GM12878 (cell line): ENCODE measurements at regions not wholly inside any gene's neighbourhood (a gene's known extent, or its start where the extent isn't known, plus 50 kb on each side); places are given as distances from the start of the nearest gene placed in this dataset.

Experiments
- ATAC-seq: fragments of 200-7000 bp; cut with Tn5 transposase; 3 replicates; pipeline ENCODE4 v1.9.1; 2020; ENCODE audit warnings: mild to moderate bottlenecking, moderate library complexity
- BruUV-seq: library from RNA; stranded (reverse); fragments of 400-500 nt; replicated peaks from 2 replicates; lab custom pipeline; 2021; lab: Mats Ljungman, UMichigan
- CTCF ChIA-PET: fragments of 300-600 bp; sonication (Branson Sonifier 250); formaldehyde crosslinking; extraction: SDS; loops from one replicate; lab custom pipeline; 2021; ENCODE audit warnings: inconsistent platforms; lab: Yijun Ruan, JAX
- POLR2A ChIA-PET: fragments of 350-600 bp; formaldehyde crosslinking; extraction: SDS; loops from one replicate; lab custom pipeline; 2021; ENCODE audit warnings: inconsistent platforms; lab: Charles Lee
- RAD21 ChIA-PET: fragments of 300-600 bp; sonication (Branson Sonifier 250); formaldehyde crosslinking; loops from one replicate; lab custom pipeline; 2023; ENCODE audit warnings: antibody characterized with exemption; ENCODE audit not compliant: unreplicated experiment; lab: Charles Lee
- SMC1A ChIA-PET: fragments of 300-600 bp; sonication (Branson Sonifier 250); formaldehyde crosslinking; loops from one replicate; lab custom pipeline; 2023; ENCODE audit not compliant: unreplicated experiment, uncharacterized antibody; lab: Charles Lee
- DNase-seq: peaks from one replicate; pipeline ENCODE4 v3.0.0-alpha.2; 2011; ENCODE audit warnings: low read depth, low spot score
- FAIRE-seq: peaks from 3 replicates; lab custom pipeline; 2011; peaks lifted over from hg19 to GRCh38; lab: Jason Lieb, UNC
- H2AFZ ChIP-seq: 2 replicates; pipeline ENCODE4 v1.6.0; 2011; ENCODE audit warnings: low read depth, low read length, control low read depth; ENCODE audit not compliant: control insufficient read depth
- H3K27ac ChIP-seq: 2 replicates; pipeline ENCODE4 v1.5.1; 2011; ENCODE audit warnings: control low read depth; ENCODE audit not compliant: control insufficient read depth, insufficient read depth
- H3K27me3 ChIP-seq, 2 experiments: replicated peaks in 1 of 2; 2 replicates each; pipeline versions ENCODE4 v1.6.0 to v1.6.1; 2011; ENCODE audit warnings: low read length in 1 of 2; ENCODE audit not compliant: control insufficient read depth in 2 of 2, insufficient read depth in 2 of 2
- H3K36me3 ChIP-seq, 2 experiments: 2 replicates each; pipeline ENCODE4 v1.5.1; 2011; ENCODE audit warnings: low read length in 1 of 2; ENCODE audit not compliant: control insufficient read depth in 2 of 2, insufficient read depth in 2 of 2
- H3K4me1 ChIP-seq: 2 replicates; pipeline ENCODE4 v1.6.1; 2011; ENCODE audit warnings: mild to moderate bottlenecking, low read length, moderate library complexity, mixed read lengths; ENCODE audit not compliant: control insufficient read depth, insufficient read depth
- H3K4me2 ChIP-seq: 2 replicates; pipeline ENCODE4 v1.6.0; 2011; ENCODE audit warnings: control low read depth; ENCODE audit not compliant: control insufficient read depth, insufficient read depth
- H3K4me3 ChIP-seq: fragments of 200-600 bp; sonication (generic); 2 replicates; pipeline ENCODE4 v1.5.1; 2016
- H3K79me2 ChIP-seq: 2 replicates; pipeline ENCODE4 v1.6.0; 2011; ENCODE audit warnings: low read length; ENCODE audit not compliant: control insufficient read depth, insufficient read depth
- H3K9ac ChIP-seq: 2 replicates; pipeline ENCODE4 v1.8.0; 2011; ENCODE audit warnings: low read length, control low read depth, mixed read lengths; ENCODE audit not compliant: control insufficient read depth, insufficient read depth
- H3K9me3 ChIP-seq: replicated peaks from 3 replicates; pipeline ENCODE4 v1.5.1; 2011; ENCODE audit warnings: mild to moderate bottlenecking, low read length; ENCODE audit not compliant: control insufficient read depth, insufficient read depth
- H4K20me1 ChIP-seq: 2 replicates; pipeline ENCODE4 v1.6.0; 2011; ENCODE audit not compliant: control insufficient read depth, insufficient read depth
- CHD2 ChIP-seq: IDR thresholded peaks from 2 replicates; pipeline ENCODE4 v1.6.1; 2011; ENCODE audit warnings: low read depth, low read length, improper control_type of control experiment, borderline replicate concordance
- EZH2 ChIP-seq: IDR thresholded peaks from 2 replicates; pipeline ENCODE4 v1.6.1; 2012; ENCODE audit warnings: low read depth, mild to moderate bottlenecking, control low read depth, inconsistent platforms, low read length, borderline replicate concordance; ENCODE audit not compliant: control insufficient read depth
- JUND ChIP-seq: IDR thresholded peaks from 2 replicates; pipeline ENCODE4 v1.6.1; 2012; ENCODE audit warnings: low read depth, mild to moderate bottlenecking, low read length, improper control_type of control experiment, moderate library complexity
- MTA3 ChIP-seq: IDR thresholded peaks from 2 replicates; pipeline ENCODE4 v1.6.1; 2012; ENCODE audit warnings: low read length, inconsistent platforms, borderline replicate concordance
- NFIC ChIP-seq: IDR thresholded peaks from 2 replicates; pipeline ENCODE4 v1.6.1; 2012; ENCODE audit warnings: low read depth, mild to moderate bottlenecking, inconsistent platforms, low read length, moderate library complexity
- NR2C1 ChIP-seq: fragments of 450-650 bp; IDR thresholded peaks from 2 replicates; pipeline ENCODE4 v1.6.1; 2017; ENCODE audit warnings: antibody characterized with exemption, mild to moderate bottlenecking, moderate library complexity
- PAX5 ChIP-seq: IDR thresholded peaks from 2 replicates; pipeline ENCODE4 v1.6.1; 2011; ENCODE audit warnings: low read depth, low read length, borderline replicate concordance
- RBBP5 ChIP-seq: fragments of 200-600 bp; sonication (generic); conservative IDR thresholded peaks from 2 replicates; pipeline ENCODE4 v1.6.1; 2016
- YY1 ChIP-seq: IDR thresholded peaks from 2 replicates; pipeline ENCODE4 v1.6.1; 2011; ENCODE audit warnings: low read depth, mild to moderate bottlenecking, low read length
- WGBS: methylation state at CpG from one replicate; pipeline ENCODE4 v1.1.6; 2016; ENCODE audit warnings: low lambda C conversion rate; ENCODE audit not compliant: insufficient replicate concordance, insufficient coverage; ENCODE audit errors: missing lambda C conversion rate; 5-methylcytosine and 5-hydroxymethylcytosine counted together
- in situ Hi-C: fragments of 300-500 bp; cut with MboI; formaldehyde crosslinking; loops from 9 replicates; pipeline ENCODE4 v1.14.3; 2018; ENCODE audit warnings: mixed read lengths
- intact Hi-C: fragments of 100-400 bp; cut with micrococcal nuclease; formaldehyde crosslinking; loops from one replicate; pipeline ENCODE4 v1.14.2; 2022; ENCODE audit not compliant: unreplicated experiment
- TF ChIP-seq, protein P1 (sequence below): fragments of 450-650 bp; IDR thresholded peaks from 2 replicates; pipeline ENCODE4 v1.6.1; 2017; ENCODE audit warnings: mild to moderate bottlenecking
- TF ChIP-seq, protein P2 (sequence below): fragments of 450-650 bp; IDR thresholded peaks from 2 replicates; pipeline ENCODE4 v1.6.1; 2017; ENCODE audit warnings: borderline replicate concordance
- TF ChIP-seq, protein P3 (sequence below): IDR thresholded peaks from 2 replicates; pipeline ENCODE4 v1.6.1; 2011; ENCODE audit warnings: borderline replicate concordance, low read depth, mild to moderate bottlenecking, moderate library complexity, mixed read lengths, low read length; ENCODE audit not compliant: insufficient read depth; ENCODE audit errors: extremely low read length
- TF ChIP-seq, protein P4 (sequence below): fragments of 450-650 bp; IDR thresholded peaks from 2 replicates; pipeline ENCODE4 v1.6.1; 2014; ENCODE audit warnings: mild to moderate bottlenecking
- TF ChIP-seq, protein P5 (sequence below): fragments of 450-650 bp; IDR thresholded peaks from 2 replicates; pipeline ENCODE4 v1.6.1; 2017; ENCODE audit warnings: mild to moderate bottlenecking, moderate library complexity

DNA sequence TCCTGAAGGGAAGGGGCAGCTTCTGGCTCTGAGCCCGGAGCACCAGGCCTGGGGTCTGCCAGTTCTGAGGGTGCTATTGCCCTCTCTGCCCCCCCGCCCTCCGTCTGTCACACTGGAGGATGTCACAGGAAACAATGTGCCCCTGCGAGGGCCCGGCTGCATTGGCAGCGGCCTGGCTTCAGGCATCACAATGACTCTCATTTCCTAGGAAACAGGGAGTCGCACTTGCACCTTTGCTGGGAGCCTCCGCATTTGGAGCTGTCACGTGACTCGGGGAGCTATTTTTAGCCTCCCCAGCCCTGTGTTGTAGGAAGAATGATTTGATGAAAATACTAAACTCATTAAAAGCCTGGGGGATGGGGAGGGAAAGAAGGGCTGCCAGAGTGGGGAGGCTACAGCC lies 518.9 kb downstream of the SHQ1 start:
- TF ChIP-seq, protein P1, sequence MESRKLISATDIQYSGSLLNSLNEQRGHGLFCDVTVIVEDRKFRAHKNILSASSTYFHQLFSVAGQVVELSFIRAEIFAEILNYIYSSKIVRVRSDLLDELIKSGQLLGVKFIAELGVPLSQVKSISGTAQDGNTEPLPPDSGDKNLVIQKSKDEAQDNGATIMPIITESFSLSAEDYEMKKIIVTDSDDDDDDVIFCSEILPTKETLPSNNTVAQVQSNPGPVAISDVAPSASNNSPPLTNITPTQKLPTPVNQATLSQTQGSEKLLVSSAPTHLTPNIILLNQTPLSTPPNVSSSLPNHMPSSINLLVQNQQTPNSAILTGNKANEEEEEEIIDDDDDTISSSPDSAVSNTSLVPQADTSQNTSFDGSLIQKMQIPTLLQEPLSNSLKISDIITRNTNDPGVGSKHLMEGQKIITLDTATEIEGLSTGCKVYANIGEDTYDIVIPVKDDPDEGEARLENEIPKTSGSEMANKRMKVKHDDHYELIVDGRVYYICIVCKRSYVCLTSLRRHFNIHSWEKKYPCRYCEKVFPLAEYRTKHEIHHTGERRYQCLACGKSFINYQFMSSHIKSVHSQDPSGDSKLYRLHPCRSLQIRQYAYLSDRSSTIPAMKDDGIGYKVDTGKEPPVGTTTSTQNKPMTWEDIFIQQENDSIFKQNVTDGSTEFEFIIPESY, result no peak
- TF ChIP-seq, protein P2, sequence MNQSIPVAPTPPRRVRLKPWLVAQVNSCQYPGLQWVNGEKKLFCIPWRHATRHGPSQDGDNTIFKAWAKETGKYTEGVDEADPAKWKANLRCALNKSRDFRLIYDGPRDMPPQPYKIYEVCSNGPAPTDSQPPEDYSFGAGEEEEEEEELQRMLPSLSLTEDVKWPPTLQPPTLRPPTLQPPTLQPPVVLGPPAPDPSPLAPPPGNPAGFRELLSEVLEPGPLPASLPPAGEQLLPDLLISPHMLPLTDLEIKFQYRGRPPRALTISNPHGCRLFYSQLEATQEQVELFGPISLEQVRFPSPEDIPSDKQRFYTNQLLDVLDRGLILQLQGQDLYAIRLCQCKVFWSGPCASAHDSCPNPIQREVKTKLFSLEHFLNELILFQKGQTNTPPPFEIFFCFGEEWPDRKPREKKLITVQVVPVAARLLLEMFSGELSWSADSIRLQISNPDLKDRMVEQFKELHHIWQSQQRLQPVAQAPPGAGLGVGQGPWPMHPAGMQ, result no peak
- TF ChIP-seq YY1 (no peak), CHD2 (no peak), RBBP5 (no peak), MTA3 (no peak), PAX5 (no peak), JUND (no peak), NR2C1 (no peak), EZH2 (no peak), NFIC (no peak)
- TF ChIP-seq, protein P3, sequence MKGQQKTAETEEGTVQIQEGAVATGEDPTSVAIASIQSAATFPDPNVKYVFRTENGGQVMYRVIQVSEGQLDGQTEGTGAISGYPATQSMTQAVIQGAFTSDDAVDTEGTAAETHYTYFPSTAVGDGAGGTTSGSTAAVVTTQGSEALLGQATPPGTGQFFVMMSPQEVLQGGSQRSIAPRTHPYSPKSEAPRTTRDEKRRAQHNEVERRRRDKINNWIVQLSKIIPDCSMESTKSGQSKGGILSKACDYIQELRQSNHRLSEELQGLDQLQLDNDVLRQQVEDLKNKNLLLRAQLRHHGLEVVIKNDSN, result no peak
- TF ChIP-seq, protein P4, sequence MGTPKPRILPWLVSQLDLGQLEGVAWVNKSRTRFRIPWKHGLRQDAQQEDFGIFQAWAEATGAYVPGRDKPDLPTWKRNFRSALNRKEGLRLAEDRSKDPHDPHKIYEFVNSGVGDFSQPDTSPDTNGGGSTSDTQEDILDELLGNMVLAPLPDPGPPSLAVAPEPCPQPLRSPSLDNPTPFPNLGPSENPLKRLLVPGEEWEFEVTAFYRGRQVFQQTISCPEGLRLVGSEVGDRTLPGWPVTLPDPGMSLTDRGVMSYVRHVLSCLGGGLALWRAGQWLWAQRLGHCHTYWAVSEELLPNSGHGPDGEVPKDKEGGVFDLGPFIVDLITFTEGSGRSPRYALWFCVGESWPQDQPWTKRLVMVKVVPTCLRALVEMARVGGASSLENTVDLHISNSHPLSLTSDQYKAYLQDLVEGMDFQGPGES, result no peak
- TF ChIP-seq, protein P5, sequence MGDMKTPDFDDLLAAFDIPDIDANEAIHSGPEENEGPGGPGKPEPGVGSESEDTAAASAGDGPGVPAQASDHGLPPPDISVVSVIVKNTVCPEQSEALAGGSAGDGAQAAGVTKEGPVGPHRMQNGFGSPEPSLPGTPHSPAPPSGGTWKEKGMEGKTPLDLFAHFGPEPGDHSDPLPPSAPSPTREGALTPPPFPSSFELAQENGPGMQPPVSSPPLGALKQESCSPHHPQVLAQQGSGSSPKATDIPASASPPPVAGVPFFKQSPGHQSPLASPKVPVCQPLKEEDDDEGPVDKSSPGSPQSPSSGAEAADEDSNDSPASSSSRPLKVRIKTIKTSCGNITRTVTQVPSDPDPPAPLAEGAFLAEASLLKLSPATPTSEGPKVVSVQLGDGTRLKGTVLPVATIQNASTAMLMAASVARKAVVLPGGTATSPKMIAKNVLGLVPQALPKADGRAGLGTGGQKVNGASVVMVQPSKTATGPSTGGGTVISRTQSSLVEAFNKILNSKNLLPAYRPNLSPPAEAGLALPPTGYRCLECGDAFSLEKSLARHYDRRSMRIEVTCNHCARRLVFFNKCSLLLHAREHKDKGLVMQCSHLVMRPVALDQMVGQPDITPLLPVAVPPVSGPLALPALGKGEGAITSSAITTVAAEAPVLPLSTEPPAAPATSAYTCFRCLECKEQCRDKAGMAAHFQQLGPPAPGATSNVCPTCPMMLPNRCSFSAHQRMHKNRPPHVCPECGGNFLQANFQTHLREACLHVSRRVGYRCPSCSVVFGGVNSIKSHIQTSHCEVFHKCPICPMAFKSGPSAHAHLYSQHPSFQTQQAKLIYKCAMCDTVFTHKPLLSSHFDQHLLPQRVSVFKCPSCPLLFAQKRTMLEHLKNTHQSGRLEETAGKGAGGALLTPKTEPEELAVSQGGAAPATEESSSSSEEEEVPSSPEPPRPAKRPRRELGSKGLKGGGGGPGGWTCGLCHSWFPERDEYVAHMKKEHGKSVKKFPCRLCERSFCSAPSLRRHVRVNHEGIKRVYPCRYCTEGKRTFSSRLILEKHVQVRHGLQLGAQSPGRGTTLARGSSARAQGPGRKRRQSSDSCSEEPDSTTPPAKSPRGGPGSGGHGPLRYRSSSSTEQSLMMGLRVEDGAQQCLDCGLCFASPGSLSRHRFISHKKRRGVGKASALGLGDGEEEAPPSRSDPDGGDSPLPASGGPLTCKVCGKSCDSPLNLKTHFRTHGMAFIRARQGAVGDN, result no peak
- no TSS peak for BruUV-seq
- 20% methylated on average over 10 of the region's 10 CpGs for WGBS
- H3K27me3 ChIP-seq, result no peaks in the 10 kb centered on the region; a peak in 1 of 4 replicates
- H3K9ac ChIP-seq, result no peak overlapping the region
- CTCF ChIA-PET, result no interaction called here
- no peak overlapping the region for H2AFZ ChIP-seq
- no peak overlapping the region for H3K4me3 ChIP-seq
- no peak overlapping the region for H3K27ac ChIP-seq
- SMC1A ChIA-PET, result interaction anchor here (0.5 to 1.5 kb wide), 2 partner anchors 17 to 526 kb away, joined by 3 to 5 read pairs; no protein-coding TSS in a partner anchor
- H3K36me3 ChIP-seq, result no peaks in the 10 kb centered on the region
- DNase-seq (no peak), ATAC-seq (no peak), FAIRE-seq (no peak)
- RAD21 ChIA-PET, result no interaction called here
- no peaks in the 10 kb centered on the region for H4K20me1 ChIP-seq
- no peak overlapping the region for H3K4me2 ChIP-seq
- intact Hi-C loops, result no loop called here
- H3K4me1 ChIP-seq, result no peaks in the 10 kb centered on the region
- H3K9me3 ChIP-seq, result no peaks in the 10 kb centered on the region
- in situ Hi-C loops, result no loop called here
- POLR2A ChIA-PET, result no interaction called here
- no peaks in the 10 kb centered on the region for H3K79me2 ChIP-seq
